GM12872 (cell line): ENCODE measurements at regions not wholly inside any gene's neighbourhood (a gene's known extent, or its start where the extent isn't known, plus 50 kb on each side); places are given as distances from the start of the nearest gene placed in this dataset.

Experiments
- CTCF ChIP-seq: IDR thresholded peaks from 3 replicates; pipeline ENCODE4 v1.5.1; 2011; ENCODE audit warnings: low read depth, mild to moderate bottlenecking, low read length, moderate library complexity; ENCODE audit not compliant: insufficient read depth

- TF ChIP-seq CTCF: no peak
Observed at GRCh38 chr9:23041466-23041865, 594.8 kb downstream of the DMRTA1 start.

GRCh38 chr9:23044549-23044948 is 597.9 kb downstream of the DMRTA1 start:
- TF ChIP-seq CTCF: no peak

GRCh38 chr9:23050548-23050947 is 603.9 kb downstream of the DMRTA1 start:
- TF ChIP-seq CTCF: no peak

- TF ChIP-seq CTCF: no peak
Observed at GRCh38 chr9:23073136-23073535, 626.5 kb downstream of the DMRTA1 start.

- no peak for TF ChIP-seq CTCF
Observed at GRCh38 chr9:23079798-23080197, 633.2 kb downstream of the DMRTA1 start.

GRCh38 chr9:23081377-23081776 is 634.8 kb downstream of the DMRTA1 start:
- no peak for TF ChIP-seq CTCF

GRCh38 chr9:23088932-23089364 is 642.3 kb downstream of the DMRTA1 start:
- TF ChIP-seq CTCF: no peak

GRCh38 chr9:23117616-23118015 is 671.0 kb downstream of the DMRTA1 start:
- TF ChIP-seq CTCF: no peak
